HG03457 (cell line): ENCODE measurements at regions not wholly inside any gene's neighbourhood (a gene's known extent, or its start where the extent isn't known, plus 50 kb on each side); places are given as distances from the start of the nearest gene placed in this dataset.

Experiments
- ATAC-seq: cut with Tn5 transposase; IDR thresholded peaks from one replicate; pipeline ENCODE4 v1.9.1; 2021; ENCODE audit warnings: moderate number of reproducible peaks; ENCODE audit not compliant: unreplicated experiment

DNA sequence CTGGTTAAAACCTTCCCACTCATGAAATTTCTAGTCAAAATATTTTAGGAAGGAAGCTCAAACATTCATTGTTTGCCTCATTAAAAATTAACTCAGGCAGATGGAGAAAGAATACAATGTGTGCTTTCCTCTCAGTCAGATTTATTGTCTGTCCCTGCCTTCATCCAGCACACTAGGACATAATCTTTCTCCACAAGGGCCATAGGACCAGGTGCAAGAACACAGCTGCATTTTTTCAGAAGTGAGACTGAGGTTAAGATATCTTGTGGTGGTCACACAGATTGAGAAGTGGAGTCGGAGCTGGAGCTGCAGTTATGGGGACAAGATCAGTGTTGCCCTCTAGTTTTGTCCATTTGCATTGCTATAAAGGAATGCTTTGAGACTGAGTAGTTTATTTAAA, 666.3 kb downstream of the CCSER2 start:
- no peak for ATAC-seq

GRCh38 chr10:84996580-84996979, 668.2 kb downstream of the CCSER2 start:
- ATAC-seq = no peak

DNA sequence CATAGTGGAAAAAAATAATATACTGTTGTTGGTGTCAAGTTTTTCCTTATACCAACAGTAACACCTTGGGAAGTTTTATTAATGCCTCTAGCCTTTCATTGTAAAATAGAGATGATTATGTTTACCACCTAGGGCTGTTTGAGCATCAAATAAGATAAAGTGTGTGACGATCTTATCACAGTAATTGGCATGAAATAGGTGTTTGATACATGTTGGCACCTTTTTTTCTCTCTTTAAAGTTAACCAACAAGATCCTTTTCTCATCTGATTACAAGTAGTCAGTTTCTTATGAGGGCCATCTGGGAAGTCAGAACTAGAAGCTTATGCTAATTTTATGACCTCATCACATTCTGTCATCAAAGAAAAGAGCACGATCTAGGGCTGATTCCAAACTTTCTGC, 669.5 kb downstream of the CCSER2 start:
- ATAC-seq = no peak

- no peak for ATAC-seq
These were observed 671.5 kb downstream of the CCSER2 start for GRCh38 chr10:84999929-85000328.

DNA sequence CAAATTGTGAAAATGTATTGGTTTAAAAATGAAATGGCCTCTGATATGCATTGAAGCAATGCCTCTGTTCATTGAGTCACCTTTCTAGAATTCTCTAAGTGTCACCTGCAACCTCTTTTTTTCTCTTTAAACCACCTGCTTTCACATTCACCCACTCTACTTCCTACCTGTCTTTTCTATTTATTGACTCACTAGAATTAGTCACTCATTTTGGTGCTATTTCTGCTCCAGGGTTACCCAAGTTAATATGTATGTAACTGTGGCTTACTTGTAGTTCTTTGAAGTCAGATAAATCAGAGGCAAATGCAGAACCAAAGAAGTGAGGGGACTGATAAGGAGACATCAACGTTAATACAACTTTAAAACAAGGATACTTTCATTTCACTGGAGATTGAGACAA, 674.7 kb downstream of the CCSER2 start:
- ATAC-seq = peak; percentile 86

DNA sequence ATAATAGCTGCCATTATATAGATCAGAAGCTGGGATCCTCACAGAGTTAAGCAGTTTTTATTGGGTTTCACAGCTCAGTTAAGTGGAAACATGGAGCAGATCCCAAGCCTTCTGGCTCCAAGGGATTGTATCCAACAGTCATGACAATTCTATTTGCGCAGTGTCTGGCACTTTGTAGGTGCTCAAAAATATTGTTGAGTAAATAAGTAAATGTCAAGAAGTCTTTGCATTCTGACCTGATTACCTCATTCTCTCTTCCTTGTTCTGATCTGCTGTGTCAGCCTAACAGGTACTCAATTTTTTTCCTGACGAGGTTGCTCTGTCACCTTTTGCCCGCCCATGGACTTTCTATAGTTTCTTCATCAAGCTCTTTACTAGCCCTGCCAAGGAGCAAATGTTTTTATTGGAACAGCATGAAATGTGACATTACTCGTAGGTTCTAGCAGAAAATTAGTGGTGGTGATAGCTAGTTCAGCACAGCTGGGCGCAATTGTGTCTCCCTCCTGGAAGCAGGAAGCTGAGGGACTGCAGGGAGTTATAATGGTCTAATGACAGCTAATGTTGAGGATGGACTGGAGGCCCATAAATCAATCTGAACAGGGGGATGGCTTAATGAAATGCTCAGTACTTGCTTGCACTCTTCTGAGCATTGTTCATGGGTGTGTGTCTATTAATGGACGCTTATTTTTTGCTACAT, 680.2 kb downstream of the CCSER2 start:
- ATAC-seq = no peak

GRCh38 chr10:85012305-85012704, 683.9 kb downstream of the CCSER2 start:
- ATAC-seq = no peak

DNA sequence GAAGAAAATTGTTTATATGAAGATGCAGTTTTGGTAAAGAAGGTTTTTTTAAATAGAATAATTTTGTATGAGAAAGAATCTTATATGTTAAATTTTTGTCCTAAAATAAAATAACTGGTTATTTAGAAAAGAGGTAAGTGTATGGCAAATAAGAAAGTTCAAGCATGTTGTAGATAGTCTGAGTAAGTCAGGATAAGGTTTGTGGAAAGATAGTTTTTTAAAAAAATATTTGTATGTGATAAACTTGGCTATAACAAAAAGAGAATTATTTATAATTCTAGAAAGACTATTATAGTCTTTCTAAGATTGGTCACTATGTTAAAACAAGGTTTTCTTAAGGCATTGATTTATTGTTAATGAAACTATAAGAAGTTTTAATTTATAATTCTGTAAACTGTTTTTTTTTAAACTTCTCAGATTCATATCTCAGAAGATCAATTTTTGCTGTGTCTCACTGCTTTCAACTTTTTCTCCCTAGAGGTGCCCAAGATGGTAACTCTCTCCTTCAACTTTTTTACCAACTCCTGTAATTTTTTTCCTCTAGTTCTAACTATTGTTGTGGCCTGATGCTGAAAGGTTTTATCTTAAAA, 698.6 kb downstream of the CCSER2 start:
- no peak for ATAC-seq

- ATAC-seq = no peak
These were observed 704.6 kb downstream of the CCSER2 start for GRCh38 chr10:85032981-85033380.

GRCh38 chr10:85036661-85037060, 708.3 kb downstream of the CCSER2 start:
- no peak for ATAC-seq

DNA sequence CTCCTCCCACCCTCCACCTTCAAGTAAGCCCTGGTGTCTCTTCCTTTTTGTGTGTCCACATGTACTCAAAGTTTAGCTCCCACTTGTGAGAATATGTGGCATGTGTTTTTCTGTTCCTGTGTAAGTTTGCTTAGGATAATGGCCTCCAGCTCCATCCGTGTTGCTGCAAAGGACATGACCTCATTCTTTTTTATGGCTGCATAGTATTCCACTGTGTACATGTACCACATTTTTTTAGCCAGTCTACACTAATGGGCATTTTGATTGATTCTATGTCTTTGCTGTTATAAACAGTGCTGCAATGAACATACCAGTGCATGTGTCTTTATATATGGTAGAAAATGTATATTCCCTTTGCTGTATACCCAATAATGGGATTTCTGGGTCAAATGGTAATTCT, 710.9 kb downstream of the CCSER2 start:
- ATAC-seq = no peak

GRCh38 chr10:85043207-85043606, 714.8 kb downstream of the CCSER2 start:
- ATAC-seq = no peak

GRCh38 chr10:85045046-85045445, 716.7 kb downstream of the CCSER2 start:
- no peak for ATAC-seq

GRCh38 chr10:85047170-85047834, 718.9 kb downstream of the CCSER2 start:
- no peak for ATAC-seq

GRCh38 chr10:85047979-85048378, 719.6 kb downstream of the CCSER2 start:
- ATAC-seq = no peak

GRCh38 chr10:85048644-85049043, 720.3 kb downstream of the CCSER2 start:
- ATAC-seq = no peak

DNA sequence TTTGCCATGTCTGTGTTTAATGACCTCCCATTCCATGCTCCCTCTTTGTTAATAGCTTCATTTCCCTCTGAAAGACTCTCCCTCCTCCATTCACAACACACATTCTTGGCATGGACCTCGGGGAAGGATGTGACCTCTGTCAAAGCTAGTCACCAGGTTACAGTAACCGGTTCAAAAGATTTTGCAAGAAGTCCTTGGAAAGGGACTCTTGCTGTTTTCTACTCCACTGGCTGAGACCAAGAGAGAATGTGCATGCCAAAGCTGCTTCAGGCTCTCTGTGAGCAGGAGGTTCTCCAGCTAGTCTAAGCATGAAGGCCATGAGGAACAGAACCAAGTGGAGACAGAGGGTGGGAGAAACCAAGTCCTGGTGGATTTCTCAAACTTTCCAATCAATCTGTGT, 732.6 kb downstream of the CCSER2 start:
- no peak for ATAC-seq

DNA sequence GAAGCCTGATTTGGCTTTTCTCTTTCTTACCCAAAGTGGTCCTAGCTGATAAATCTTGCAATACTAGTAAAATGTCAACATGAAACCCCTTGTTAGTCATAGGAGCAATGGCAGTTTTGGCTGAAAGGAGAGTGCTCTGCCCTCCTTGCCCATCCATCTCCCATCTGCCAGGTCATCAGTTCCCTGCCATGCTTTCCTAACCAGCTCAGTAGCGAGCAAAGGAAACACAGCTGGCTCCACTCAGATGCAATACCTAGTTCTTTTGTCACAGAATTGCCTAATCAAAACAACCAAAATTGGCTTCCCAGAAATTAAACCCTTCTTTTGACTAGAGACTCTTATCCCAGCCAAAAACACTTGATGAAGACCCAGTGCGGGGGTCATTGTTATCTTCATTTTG, 733.0 kb downstream of the CCSER2 start:
- ATAC-seq = no peak

GRCh38 chr10:85067955-85068354, 739.6 kb downstream of the CCSER2 start:
- ATAC-seq = no peak

- no peak for ATAC-seq
These were observed 752.5 kb downstream of the CCSER2 start for GRCh38 chr10:85080934-85081333.

DNA sequence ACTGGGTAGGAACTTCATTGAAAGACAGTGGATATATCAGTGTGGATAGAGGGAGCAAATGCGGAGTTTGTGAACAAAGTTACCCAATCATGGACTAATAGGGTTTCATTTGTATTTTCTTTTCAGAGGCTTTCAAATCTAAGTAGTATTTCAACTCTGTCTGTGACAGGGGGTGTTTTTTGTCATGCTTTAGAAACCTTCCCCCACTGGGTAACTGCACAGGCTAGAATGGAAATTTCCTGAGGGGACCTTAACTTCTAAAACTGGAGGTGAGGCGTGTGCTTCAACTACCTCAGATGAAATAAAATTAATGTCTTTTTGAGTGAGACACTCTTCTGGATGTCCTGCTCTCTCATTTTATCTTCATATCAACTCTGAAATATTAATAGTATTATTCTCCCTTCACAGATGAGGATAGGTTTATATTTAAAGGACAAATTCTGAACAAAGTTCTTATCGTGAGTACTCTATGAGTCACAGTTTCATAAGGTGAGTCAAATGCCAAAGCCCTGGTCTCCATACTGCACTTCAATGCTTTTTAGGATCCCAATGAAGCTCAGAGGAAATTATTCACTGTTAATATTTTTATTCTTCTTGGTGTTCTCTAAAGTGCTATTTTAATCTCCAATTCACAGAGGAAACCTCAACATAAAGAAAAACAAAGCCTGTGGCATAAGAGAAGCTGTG, 770.6 kb downstream of the CCSER2 start:
- no peak for ATAC-seq

DNA sequence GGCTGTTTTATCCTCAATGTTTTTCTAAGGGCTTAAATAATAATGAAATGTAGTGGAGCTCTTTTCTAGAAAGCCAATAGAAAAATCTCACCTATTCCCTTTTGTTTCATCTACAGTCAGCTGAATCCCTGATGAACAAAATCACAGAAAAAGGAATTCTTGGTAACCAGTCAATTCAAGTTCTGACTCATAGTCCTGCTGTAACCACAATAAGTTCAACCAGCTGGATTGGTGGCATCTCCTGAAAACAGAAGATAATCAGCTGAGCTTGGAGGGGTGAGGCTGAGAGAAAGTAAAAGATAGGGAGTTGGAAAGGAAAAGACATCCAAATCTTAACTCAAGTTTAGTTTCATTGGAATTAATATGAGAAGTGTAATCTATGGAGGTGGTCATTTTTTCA, 772.1 kb downstream of the CCSER2 start:
- no peak for ATAC-seq
